DMS53 treated with DMSO at 0.1 percent for 48 hours (cell line): ENCODE measurements at regions not wholly inside any gene's neighbourhood (a gene's known extent, or its start where the extent isn't known, plus 50 kb on each side); places are given as distances from the start of the nearest gene placed in this dataset.
"Not testable (repeated sequence)": the region's sequence is repeated elsewhere in the genome, so short reads cannot be mapped to it uniquely, and the experiment has no call there.

Experiments
- DNase-seq: peaks from one replicate; lab custom pipeline; 2025; ENCODE audit not compliant: unreplicated experiment; lab: John Stamatoyannopoulos, UW

GRCh38 chrX:92873359-92874055 lies 799.9 kb downstream of the NAP1L3 start:
- not testable (repeated sequence) for DNase-seq

GRCh38 chrX:92849998-92850397 lies 823.4 kb downstream of the NAP1L3 start:
- DNase-seq, result not testable (repeated sequence)

GRCh38 chrX:92843920-92844319 lies 829.5 kb downstream of the NAP1L3 start:
- not testable (repeated sequence) for DNase-seq

- DNase-seq, result not testable (repeated sequence)
Measured at GRCh38 chrX:92832750-92833149, 840.6 kb downstream of the NAP1L3 start.

GRCh38 chrX:92830083-92830482 lies 843.3 kb downstream of the NAP1L3 start:
- DNase-seq, result not testable (repeated sequence)

- DNase-seq, result not testable (repeated sequence)
Measured at GRCh38 chrX:92821580-92822152, 851.7 kb downstream of the NAP1L3 start.

- DNase-seq, result not testable (repeated sequence)
Measured at GRCh38 chrX:92792080-92792479, 881.3 kb downstream of the NAP1L3 start.

- peak; percentile 2 for DNase-seq
Measured at GRCh38 chrX:92780075-92780474, 893.3 kb downstream of the NAP1L3 start.

GRCh38 chrX:92774016-92774415 lies 899.4 kb downstream of the NAP1L3 start:
- DNase-seq, result peak; percentile 2

- DNase-seq, result not testable (repeated sequence)
Measured at GRCh38 chrX:92760963-92761362, 912.4 kb downstream of the NAP1L3 start.
